Glomerular endothelial cell (primary cell): ENCODE measurements at regions not wholly inside any gene's neighbourhood (a gene's known extent, or its start where the extent isn't known, plus 50 kb on each side); places are given as distances from the start of the nearest gene placed in this dataset.
"Not testable (repeated sequence)": the region's sequence is repeated elsewhere in the genome, so short reads cannot be mapped to it uniquely, and the experiment has no call there.

Experiments
- DNase-seq: peaks from one replicate; pipeline ENCODE4 v3.0.0-alpha.2; 2011; ENCODE audit warnings: low read depth, low spot score; ENCODE audit errors: extremely low read depth

GRCh38 chr7:113610572-113610971, 308.2 kb downstream of the PPP1R3A start:
- no peak for DNase-seq

- no peak for DNase-seq
These were observed 310.0 kb downstream of the PPP1R3A start for GRCh38 chr7:113608782-113609181.

- DNase-seq, result no peak
These were observed 312.5 kb downstream of the PPP1R3A start for GRCh38 chr7:113606325-113606724.

- DNase-seq, result not testable (repeated sequence)
These were observed 318.4 kb downstream of the PPP1R3A start for GRCh38 chr7:113600428-113600827.

GRCh38 chr7:113593455-113593854, 325.4 kb downstream of the PPP1R3A start:
- DNase-seq, result not testable (repeated sequence)

GRCh38 chr7:113592924-113593323, 325.9 kb downstream of the PPP1R3A start:
- not testable (repeated sequence) for DNase-seq

GRCh38 chr7:113582471-113582870, 336.3 kb downstream of the PPP1R3A start:
- no peak for DNase-seq

GRCh38 chr7:113563257-113563656, 355.6 kb downstream of the PPP1R3A start:
- not testable (repeated sequence) for DNase-seq

- no peak for DNase-seq
These were observed 356.0 kb downstream of the PPP1R3A start for GRCh38 chr7:113562801-113563200.

GRCh38 chr7:113562242-113562641, 356.6 kb downstream of the PPP1R3A start:
- DNase-seq, result no peak

- no peak for DNase-seq
These were observed 357.4 kb downstream of the PPP1R3A start for GRCh38 chr7:113561446-113561845.

GRCh38 chr7:113550966-113551365, 367.8 kb downstream of the PPP1R3A start:
- no peak for DNase-seq

GRCh38 chr7:113548561-113548960, 370.2 kb downstream of the PPP1R3A start:
- no peak for DNase-seq

GRCh38 chr7:113548137-113548536, 370.7 kb downstream of the PPP1R3A start:
- DNase-seq, result no peak

- no peak for DNase-seq
These were observed 397.3 kb downstream of the PPP1R3A start for GRCh38 chr7:113521468-113521867.

GRCh38 chr7:113519472-113519871, 399.3 kb downstream of the PPP1R3A start:
- no peak for DNase-seq

- DNase-seq, result no peak
These were observed 386.3 kb upstream of the SMIM30 start for GRCh38 chr7:113504691-113505090.

GRCh38 chr7:113504142-113504541, 385.8 kb upstream of the SMIM30 start:
- no peak for DNase-seq

GRCh38 chr7:113496586-113496985, 378.2 kb upstream of the SMIM30 start:
- not testable (repeated sequence) for DNase-seq

GRCh38 chr7:113494797-113495566, 376.6 kb upstream of the SMIM30 start:
- DNase-seq, result not testable (repeated sequence)

- DNase-seq, result no peak
These were observed 373.0 kb upstream of the SMIM30 start for GRCh38 chr7:113491305-113491704.

GRCh38 chr7:113487925-113488731, 369.8 kb upstream of the SMIM30 start:
- DNase-seq, result no peak
